NAMALWA (cell line): ENCODE measurements at regions not wholly inside any gene's neighbourhood (a gene's known extent, or its start where the extent isn't known, plus 50 kb on each side); places are given as distances from the start of the nearest gene placed in this dataset.
"Not testable (repeated sequence)": the region's sequence is repeated elsewhere in the genome, so short reads cannot be mapped to it uniquely, and the experiment has no call there.

Experiments
- DNase-seq: peaks from one replicate; pipeline ENCODE4 v3.0.0-alpha.2; 2015; ENCODE audit warnings: low spot score

- DNase-seq = no peak
Observed at GRCh38 chr2:235402422-235402821, 91.4 kb upstream of the AGAP1 start.

GRCh38 chr2:235405612-235406361 lies 88.1 kb upstream of the AGAP1 start:
- DNase-seq = no peak

- no peak for DNase-seq
Observed at GRCh38 chr2:235406430-235406829, 87.4 kb upstream of the AGAP1 start.

- no peak for DNase-seq
Observed at GRCh38 chr2:235411905-235412485, 81.8 kb upstream of the AGAP1 start.

GRCh38 chr2:235413064-235413463 lies 80.8 kb upstream of the AGAP1 start:
- no peak for DNase-seq

GRCh38 chr2:235414422-235414821 lies 79.4 kb upstream of the AGAP1 start:
- DNase-seq = no peak

GRCh38 chr2:235416858-235417499 lies 76.9 kb upstream of the AGAP1 start:
- DNase-seq = no peak

GRCh38 chr2:235418918-235419317 lies 74.9 kb upstream of the AGAP1 start:
- no peak for DNase-seq

- DNase-seq = no peak
Observed at GRCh38 chr2:235419996-235420395, 73.8 kb upstream of the AGAP1 start.

GRCh38 chr2:235421618-235422017 lies 72.2 kb upstream of the AGAP1 start:
- no peak for DNase-seq

GRCh38 chr2:235430366-235431083 lies 63.3 kb upstream of the AGAP1 start:
- DNase-seq = no peak

GRCh38 chr2:235432741-235433520 lies 60.9 kb upstream of the AGAP1 start:
- DNase-seq = no peak

- DNase-seq = no peak
Observed at GRCh38 chr2:235433860-235434259, 60.0 kb upstream of the AGAP1 start.

- no peak for DNase-seq
Observed at GRCh38 chr2:235439959-235440662, 53.7 kb upstream of the AGAP1 start.

- DNase-seq = not testable (repeated sequence)
Observed at GRCh38 chr2:235443580-235443979, 50.3 kb upstream of the AGAP1 start.
